HT-29 (cell line): ENCODE measurements at regions not wholly inside any gene's neighbourhood (a gene's known extent, or its start where the extent isn't known, plus 50 kb on each side); places are given as distances from the start of the nearest gene placed in this dataset.
"Not testable (repeated sequence)": the region's sequence is repeated elsewhere in the genome, so short reads cannot be mapped to it uniquely, and the experiment has no call there.

ENCODE experiments used
- DNase-seq: peaks from one replicate; pipeline ENCODE4 v3.0.0-alpha.2; 2015; ENCODE audit warnings: low spot score

DNA sequence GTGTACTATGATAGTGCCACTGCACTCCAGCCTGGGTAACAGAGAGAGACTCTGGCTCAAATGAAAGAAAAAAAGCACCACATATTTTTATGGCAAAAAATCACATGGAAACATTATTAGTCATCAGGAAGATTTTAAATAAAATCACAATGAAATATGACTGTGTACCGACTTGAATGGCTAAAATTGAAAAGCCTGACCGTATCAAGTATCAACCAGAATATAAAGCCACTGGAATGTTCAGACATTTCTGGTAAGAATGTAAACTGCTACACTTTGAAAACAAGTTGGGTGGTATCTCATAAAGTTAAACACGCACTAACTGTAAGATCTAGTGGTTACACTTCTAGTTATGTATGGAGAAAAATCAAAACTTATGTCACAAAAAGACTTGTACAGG is 306.7 kb upstream of the MBL2 start:
- DNase-seq, result no peak

DNA sequence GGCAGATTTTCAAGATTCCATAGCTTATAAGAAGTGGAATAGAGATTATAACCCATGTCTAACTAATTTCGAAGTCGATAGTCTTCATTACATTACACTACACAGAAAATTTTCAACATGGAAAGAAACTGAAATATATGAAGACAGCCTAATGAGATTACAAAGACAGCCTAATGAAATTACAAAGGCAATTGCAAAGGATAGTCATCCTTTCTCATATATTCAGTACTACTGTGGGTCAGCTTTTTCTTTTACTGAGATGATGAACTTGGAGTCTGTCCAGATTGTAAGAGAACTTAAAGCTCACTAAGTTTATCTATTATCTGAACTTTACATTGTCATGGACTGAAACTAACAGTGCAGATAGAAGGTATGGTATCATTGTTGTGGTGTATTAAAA is 304.4 kb upstream of the MBL2 start:
- no peak for DNase-seq

DNA sequence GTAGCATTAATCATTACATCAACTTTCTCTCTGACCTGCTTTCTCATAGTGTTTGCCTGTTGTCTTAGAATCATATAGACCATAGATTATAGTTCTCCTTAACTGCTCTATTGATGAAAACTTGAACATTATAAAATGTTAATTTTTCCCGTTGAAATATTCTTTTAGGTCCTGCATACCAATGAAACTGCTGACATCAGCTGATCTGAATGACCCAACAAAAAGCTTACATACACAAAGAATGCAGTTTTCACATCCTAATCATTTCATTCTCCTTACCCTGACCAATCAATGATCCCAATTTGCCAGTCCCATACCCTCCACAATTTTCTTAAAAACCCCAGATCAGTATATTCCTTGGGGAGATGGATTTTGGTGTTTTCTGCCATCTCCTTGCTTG is 302.9 kb upstream of the MBL2 start:
- no peak for DNase-seq

DNA sequence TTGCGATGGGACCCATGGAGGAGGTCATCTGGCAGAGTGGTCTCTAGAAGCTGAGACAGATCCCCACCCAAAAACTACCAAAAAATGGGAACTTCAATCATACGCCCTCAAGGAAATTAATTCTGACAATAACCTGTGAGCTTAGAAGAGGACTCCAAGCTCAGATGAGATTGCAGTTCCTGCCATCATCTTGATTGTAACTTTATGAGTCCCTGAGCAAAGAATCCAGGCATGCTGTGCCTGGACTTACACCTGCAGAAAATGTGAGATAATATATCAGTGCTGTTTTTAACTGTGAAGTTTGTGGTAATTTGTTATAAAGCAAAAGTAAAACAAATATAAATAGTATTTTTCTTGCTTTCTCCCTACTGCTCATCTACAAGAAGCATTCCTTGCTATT is 299.6 kb upstream of the MBL2 start:
- DNase-seq, result no peak

DNA sequence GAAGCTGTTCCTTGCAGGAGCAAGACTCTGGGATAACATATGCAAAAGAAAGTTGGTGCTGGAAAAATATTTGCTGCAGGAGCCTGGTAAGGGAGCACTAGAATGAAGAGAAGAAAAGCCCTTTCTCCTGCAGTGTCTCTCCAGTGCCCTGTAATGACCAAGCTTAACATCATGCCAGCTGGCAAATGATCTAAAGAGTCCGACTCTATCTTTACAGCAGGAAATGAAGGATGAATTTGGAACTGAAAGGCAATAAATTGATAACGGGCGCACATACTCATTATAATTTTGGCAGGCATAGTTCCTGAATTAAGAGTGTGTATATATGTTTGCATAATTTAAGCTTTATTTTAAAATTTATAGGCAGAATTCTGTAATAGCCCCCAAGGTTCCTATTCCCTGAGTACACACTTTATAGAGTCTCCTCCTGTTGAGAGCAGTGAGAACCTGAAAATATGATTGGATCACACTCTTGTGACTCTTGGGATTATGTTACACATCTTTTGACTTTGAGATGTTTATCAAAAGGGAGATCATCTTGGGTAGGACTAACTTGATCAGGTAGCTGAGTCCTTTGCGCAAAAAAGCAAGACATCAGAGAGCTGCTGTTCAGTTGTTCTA is 299.0 kb upstream of the MBL2 start:
- peak; percentile 31 for DNase-seq

DNA sequence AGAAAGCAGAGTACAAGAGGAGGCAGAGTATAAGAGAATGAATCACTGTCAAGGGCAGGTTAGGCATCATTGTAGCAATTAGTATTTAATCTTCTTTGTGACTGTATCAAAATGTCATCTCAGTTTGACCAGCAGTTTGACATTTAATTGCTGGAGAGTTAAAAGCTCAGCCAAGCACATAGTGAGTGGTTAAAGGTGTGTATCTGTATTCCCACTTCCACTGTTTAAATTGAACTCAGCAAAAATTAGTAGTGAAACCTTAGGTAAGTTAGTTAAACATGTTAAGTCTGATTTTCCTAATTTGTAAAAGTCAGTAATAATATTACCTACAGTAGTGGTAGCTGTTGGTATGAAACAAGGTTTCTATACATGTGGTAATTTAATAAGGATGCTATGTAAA is 296.4 kb upstream of the MBL2 start:
- no peak for DNase-seq

DNA sequence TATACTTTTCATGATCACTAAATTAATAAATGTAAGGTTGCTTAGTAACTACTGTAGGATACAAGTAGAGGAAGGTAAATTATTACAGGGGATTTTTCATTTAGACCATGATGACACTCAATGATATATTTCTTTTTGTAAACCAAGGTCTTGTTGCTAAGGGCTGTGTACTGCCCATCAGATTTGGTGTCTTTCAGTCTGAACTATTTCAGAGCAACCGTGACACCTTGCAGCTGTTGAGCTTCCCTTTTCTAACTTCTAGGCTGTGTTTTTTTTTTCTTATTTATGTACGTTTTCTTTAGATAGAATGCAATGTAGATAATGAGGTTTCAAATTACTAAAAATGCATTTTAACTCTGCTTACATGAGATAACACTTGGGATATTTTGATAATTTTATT is 292.0 kb upstream of the MBL2 start:
- DNase-seq, result no peak

DNA sequence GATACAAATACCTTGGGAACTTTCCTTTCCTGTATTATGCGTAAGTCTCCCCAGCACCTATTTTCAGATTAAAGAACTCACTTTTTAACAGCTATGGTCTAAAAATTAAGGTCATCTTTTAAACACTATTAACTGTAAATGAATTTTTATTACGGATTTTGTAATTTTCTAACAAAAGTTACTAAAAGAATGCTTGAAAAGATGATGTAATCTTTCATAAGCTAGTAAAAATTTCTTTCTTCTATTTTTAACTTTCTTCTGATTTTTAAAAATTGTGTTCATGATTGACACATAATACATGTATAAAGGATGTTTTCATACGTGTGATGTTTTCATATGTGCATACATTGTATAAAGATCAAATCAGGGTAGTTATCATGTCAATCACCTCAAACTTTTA is 291.2 kb upstream of the MBL2 start:
- DNase-seq, result no peak

DNA sequence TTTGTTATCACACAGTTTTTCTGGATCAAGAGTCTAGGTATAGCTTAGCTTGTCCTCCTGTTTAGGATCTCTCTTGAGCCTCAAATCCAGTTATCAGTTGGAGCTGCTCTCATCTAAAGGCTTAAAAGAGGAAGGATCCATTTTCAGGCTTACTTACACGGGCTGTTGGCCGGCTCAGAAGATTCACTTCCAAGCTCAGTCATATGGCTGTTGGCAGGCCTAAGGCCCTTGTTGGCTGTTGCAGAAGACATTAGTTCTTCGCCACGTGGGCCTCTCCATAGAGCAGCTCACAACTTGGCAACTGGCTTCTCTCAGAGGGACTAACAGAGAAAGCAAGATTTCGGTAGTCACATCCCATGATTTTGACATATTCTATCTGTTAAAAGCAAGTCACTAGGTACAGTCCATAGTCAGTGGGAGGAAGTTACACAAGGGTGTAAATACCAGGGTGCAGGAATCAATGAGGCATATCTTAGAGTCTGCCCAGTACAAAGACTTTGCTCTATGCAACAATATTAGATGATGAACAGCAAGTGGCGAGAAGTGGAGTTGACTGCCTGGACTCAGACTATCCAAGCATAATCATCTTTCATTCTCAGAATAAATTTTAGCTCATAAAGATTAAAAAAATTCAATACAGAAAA is 280.1 kb upstream of the MBL2 start:
- no peak for DNase-seq

DNA sequence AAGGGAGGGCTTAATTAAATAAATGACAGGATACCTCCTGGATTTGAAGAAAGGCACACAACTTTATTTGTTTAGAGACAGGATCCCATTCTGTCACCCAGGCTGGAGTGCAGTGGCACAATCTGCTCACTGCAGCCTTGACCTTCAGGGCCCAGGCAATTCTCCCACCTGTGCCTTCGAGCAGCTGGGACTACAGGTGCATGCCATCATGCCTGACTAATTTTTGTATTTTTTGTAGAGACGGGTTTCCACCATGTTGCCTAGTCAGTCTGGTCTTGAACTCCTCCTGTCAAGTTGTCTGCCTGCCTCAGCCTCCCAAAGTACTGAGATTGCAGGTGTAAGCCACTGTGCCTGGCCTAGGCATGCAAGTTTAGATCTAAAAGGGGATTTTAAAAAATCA is 272.7 kb upstream of the MBL2 start:
- no peak for DNase-seq

DNA sequence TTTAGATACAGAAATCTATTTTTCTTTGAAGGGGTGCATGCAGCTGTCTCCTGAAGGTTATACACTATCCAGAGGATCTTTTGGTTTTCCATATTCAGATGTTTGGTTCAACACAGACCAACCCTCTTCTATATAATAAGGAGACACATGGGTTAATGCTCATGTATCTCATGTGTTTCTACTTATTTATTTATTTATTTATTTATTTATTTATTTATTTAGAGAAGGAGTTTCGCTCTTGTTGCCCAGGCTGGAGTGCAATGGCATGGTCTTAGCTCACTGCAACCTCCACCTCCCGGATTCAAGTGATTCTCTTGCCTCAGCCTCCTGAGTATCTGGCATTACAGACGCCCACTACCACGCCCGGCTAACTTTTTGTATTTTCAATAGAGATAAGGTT is 263.2 kb upstream of the MBL2 start:
- not testable (repeated sequence) for DNase-seq

DNA sequence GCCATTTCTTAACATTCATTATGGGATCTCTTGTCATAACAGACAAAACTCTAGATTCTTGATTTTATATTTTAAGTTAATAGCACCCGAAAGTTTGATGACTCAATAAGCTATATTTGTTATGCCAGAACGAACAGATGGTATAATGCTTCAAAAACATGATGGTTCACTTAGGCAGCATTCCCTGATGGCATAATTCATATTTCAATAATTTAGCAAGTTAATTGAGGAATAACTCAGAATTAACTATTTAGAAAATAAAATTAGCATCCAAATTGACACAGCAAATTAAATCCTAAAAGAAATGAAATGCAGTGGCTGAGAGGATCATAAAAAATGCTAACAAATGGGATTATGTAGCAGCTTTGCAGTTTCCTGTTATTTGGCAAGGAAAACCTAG is 260.8 kb upstream of the MBL2 start:
- no peak for DNase-seq

DNA sequence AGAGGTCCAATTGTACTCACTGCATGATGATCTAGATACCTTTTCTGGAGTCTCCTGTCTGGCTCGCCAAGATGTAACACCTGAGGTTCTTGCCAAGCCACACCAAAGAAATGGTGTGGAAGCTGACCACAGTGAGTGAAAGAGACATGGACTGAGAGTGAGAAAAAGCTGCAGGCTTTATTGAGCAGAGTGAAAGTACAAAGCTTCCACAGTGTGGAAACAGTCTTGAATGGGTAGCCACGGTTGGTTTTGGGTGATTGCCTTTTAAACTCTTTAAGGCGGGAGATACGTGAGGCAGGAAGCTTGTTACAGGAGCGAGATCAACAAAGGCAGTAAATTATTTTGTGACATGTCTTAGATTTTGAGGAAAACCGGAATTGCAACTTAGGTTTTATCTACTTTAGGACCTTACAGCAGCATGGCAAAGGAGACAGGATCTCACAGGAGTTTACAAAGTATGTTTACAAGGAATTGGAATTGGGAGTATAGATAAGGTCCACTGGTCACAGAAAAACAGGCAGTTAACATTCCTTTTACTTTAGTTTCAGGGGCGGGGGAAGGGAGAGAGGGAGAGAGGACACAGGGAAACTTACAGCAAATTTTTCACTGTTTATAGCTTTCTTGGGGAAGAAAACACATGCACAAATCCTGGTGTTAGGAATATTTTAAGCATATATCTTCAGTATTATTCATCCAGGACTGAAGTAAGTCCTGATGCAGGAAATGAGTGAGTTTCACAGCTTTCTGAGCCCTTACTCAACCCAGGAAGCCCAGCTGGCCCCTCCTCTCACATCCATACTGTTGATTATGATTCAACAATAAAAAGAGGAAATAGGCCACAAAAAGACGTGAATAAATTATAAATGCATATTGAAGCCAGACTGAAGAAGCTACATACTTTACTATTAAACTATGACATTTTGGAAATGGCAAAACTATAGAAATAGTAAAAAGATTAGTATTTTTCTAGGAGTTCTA is 257.6 kb upstream of the MBL2 start:
- DNase-seq, result peak; percentile 73

DNA sequence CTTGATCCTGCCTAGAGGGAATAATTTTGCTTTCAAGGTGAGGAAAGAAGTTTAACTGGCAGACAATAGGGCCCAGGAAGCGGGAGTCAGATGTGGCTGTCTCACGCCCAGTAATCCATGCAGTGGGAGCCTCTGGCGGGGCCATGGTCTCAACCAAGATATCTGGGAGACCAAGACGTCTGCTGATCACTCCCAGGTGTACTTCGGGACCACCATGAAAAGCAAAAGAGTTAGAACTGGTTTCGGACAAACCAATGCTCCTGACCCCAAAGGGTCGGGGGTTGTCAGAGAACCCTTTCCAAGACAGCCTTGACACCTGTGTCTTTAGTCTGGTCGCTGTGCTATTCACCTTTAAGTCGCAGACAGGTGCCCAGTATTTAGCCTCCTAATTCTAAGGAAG is 256.9 kb upstream of the MBL2 start:
- no peak for DNase-seq

DNA sequence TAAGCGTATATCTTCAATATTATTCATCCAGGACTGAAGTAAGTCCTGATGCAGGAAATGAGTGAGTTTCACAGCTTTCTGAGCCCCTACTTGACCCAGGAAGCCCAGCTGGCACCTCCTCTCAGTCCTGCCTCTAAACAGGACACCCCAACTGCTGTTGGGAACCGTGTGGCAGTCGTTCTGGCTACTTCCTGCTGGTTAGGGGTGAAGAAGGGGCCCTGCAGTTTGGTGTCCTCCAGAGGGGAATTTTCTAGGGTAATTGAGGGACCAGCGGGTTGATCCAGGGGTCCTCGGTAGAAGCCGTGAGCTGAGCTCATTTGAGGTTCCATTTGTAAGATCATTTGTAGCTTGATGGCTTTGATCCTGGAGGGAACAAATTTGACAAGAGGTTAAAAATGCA is 253.2 kb upstream of the MBL2 start:
- not testable (repeated sequence) for DNase-seq

DNA sequence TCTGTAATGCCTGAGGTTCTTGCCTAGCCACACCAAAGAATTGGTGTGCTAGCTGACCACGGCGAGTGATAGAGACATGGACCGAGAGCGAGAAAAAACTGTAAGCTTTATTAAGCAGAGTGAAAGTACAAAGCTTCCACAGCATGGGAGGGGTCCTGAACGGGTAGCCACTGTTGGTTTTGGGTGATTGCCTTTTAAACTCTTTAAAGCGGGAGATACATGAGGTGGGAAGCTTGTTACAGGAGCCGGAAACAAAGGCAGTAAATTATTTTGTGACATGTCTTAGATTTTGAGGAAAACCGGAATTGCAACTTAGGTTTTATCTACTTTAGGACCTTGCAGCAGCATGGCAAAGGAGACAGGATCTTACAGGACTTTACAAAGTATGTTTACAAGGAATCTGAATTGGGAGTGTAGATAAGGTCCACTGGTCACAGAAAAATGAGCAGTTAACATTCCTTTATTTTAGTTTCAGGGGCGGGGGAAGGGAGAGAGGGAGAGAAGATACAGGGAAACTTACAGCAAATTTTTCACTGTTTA is 252.7 kb upstream of the MBL2 start:
- peak; percentile 64 for DNase-seq

DNA sequence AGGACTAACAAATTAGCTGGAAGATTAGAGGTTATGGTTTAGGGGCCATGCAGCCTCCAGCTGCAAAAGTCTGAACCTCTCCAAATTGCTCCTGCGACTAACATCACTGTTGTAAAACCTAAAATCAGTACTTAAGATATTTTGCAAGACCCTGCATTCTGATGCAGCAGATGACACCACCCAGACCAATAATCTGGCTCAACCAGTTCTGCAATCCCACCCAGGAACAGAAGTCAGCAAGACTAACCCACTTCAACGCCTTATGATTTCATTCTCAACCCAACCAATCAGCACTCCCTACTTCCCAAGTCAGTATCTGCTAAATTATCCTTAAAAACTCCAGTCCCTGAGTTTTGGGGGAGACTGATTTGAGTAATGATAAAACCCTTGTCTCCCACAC is 250.8 kb upstream of the MBL2 start:
- DNase-seq, result peak; percentile 50

DNA sequence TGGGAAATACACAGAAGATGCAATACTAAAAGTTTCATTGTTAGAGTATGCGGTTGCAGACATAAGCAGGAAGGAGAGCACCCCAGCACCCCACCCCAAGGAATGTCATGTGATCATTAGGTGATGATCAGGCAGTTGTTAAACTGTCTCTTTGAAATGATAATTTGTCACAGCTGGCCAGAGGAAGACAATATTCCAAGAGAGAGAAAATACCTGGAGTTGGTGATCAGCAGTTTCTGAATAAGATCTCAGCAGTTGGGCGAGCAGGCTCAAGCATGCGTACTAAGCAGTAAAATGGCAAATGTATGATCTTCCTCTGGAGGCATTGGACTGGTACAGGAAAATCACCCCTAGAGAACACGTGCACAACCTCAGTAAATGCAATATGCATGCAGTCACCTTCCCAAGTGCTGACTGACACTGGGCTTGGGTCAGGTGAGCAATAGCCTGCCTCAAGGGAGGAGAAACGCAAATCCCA is 250.1 kb upstream of the MBL2 start:
- DNase-seq, result no peak

DNA sequence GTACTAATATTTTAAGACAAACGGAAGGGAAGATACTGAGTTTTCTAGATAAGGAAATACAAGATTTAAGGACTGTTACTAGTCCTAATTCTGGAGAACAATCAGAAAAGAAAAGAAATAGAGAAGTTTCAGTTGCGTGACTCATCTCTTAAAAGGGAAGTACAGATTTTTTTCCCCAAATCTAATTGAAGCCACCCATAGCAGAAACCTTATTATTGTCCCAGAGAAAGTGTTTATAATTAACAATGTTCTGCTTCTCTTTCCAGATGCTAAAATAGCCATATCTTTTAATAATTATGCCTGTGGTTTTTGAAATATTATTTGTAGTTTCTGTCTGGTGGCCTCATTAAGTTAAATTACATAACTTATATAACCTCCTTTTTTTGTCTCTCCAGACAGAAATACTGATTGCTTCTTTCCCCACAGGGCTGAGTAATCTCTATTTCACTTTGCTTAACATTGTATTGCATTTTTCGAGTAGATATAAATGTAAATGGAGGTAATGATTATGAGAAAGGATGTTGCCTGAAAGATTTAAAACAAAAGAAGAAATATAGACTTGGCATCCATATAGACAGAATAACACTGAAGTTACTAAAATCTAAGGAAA is 240.7 kb upstream of the MBL2 start:
- DNase-seq, result no peak

DNA sequence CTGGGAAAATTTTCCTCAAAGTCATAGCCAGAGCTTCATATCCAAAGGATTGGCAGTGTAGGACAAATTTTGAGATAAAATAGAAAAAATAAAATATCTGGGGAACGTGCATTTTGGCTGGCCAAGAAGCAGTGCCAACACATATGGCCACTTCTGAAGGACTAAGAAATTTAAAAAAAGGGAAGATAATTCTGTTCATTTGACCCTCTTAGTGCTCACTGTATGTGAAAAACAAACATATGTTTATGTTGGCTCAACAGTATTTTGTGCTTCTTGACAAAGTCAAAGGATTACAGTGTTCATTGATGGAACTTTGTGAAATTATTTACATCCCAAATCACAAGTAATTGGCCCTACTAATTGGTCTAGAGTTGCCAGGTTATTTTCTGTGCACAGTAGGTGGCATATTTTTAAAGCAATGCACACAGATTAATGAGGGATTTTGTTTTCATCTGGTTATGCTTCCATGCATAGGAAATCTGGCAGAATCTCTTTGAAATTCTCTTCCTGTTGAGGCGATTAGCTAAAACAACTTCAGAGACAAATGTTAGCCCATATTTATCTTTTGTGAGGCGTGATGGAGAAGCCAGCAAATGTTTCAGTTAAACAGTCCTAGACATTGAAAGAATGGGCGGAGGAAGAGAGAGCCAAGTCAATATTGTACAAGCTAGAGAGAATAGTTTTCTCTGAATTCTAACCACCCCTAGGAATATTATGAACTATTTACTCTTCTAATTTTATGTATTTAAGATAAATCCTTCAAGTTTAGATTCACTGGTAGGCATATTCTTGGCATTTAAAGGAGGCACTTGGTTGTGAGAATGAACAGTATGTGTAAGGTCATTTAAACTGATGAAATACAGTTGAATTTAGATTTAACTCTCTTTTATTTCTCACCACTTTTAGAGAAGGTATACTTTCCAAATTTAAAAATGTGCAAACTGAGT is 237.7 kb upstream of the MBL2 start:
- no peak for DNase-seq

DNA sequence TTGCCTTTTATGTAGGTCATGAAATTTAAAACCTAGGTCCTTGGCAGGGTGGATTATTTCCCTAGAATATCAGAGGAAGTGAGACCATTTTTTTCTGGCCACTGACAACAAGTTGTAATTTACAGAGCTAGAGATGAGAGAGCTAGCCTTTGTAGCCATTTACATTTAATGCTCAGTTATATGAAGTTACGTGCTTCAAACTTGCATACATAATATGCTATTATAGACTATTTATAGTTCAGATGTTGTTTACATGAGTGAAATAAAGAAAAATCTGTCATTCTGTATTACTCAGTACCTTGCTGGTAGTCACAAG is 234.9 kb upstream of the MBL2 start:
- DNase-seq, result no peak
